NCI-H1694 (cell line): ENCODE measurements at regions not wholly inside any gene's neighbourhood (a gene's known extent, or its start where the extent isn't known, plus 50 kb on each side); places are given as distances from the start of the nearest gene placed in this dataset.

Experiments used
- DNase-seq: peaks from one replicate; lab custom pipeline; 2025; lab: John Stamatoyannopoulos, UW

GRCh38 chr11:70570693-70571395 is 172.5 kb downstream of the CTTN start:
- no peak for DNase-seq

- no peak for DNase-seq
These were observed 174.6 kb downstream of the CTTN start for GRCh38 chr11:70572974-70573260.

DNA sequence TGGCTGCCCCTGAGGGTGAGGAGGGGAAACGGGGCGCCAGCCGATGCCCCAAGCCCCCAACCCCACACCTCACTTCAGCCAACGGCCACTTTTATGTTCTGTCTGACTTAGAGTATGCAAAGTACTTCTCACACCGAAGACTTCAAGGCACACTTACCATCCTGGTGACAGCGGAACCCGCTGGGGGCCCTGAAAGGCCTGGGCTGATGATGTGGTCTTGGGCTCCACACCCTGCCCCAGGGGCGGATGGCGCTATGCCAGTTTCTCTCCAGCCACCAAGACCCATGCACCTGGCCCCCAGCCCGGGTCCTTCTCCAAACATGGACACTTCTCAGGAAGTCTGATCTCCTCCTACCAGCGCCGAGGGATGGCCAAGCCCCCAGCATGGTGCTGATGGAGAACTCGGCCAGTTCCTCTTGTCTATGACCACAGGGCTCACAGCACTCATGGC is 175.4 kb downstream of the CTTN start:
- no peak for DNase-seq

- DNase-seq = no peak
These were observed 176.5 kb downstream of the CTTN start for GRCh38 chr11:70574725-70575347.

DNA sequence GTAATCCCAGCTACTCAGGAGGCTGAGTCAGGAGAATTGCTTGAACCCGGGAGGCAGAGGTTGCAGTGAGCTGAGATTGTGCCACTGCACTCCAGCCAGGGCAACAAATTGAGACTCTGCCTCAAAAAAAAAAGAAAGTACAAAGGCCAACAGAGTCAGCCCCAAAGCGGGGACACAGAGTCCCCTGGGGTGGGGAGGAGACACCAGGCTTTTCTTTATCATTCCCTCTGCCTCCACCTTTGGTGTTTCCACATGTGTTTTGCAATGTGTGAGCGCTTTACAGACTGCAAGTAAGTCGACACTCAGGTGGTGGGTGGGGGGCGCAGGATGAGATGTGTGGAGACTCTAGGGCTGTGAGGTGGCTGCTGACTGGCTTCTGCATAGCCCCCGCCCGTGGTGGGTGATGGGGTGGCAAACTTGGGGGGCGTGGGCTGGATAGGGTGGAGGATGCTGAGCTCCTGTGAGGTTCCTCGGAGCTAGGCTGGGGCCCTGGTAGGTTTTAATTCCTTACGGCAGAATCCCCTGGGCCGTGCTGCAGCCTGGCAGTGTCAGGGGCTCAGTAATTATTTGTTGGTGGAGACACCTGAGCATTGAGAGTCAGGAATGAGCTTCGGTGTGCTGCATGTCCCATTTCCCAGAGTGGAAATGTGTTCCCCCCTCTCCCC is 177.2 kb downstream of the CTTN start:
- DNase-seq = no peak

DNA sequence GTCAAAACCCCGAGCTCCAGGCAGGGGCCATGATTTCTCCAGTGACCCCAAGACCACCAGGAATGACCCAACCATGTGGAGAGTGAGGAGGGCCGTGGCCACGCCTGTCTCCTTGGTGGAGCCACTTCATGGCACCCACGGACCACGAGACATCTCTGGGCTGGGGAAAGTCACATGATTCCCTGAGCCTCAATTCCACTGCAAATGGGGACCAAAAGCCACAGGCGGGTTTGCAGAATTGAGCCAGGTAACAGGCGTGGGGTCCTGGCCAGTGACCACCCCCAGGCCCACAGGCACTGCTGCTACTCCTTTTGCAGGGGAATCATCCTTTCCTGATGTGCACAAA is 178.9 kb downstream of the CTTN start:
- DNase-seq = no peak

DNA sequence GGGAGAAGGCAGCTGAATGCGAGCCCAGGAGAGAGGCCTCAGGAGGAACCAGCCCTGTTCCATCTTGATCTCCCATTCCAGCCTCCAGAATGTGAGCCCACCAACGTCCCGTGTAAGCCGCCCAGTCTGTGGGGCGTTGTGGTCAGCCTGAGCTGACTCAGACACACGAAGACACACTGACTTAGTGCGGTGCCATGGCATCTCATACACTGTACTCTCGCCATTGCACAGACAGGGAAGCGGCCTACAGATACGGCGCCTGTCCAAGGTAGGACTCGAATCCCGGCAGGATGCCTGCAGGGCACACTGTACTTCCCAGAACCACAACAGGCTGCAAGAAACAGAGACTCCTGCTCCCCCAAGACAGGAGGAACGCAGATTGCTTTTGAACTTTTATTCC is 179.6 kb downstream of the CTTN start:
- DNase-seq = no peak

DNA sequence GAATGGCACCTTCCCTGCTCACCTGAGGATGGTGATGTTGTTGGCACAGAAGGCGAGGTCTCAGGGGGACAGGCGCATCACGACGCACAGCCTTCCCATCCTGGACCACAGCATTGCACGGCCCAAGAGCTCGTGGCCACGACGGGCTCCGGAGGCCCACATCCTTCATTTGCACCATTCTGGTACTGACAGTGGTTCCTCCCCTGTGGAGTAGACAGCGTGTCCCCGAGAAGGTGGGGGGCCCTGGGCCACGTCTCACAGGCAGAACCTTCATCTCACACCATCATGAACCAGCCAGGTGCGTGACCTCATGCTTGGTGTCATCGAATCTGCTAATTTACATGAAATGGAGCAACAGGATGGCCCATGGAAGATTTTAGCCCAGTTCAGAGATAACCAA is 180.0 kb downstream of the CTTN start:
- DNase-seq = no peak

DNA sequence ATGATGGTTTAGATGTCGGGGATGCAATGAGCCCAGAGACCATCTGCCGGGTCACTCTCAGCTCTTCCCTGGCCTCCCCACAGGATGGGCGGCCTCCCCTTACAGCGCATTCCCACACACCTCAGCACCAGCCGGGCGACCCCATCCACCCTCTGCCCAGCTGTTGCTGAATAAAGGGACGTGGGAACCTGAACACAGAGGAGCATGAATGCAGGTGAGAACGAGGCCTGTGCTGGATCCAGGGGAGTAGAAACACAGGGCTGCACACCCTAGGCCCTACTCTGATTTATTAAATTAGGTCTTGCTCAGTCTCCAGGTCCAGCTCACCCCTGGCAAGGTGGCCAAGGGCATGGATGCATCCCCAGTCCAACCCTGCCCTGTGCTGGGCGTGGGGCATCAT is 180.5 kb downstream of the CTTN start:
- DNase-seq = no peak

GRCh38 chr11:70579316-70579955 is 181.1 kb downstream of the CTTN start:
- no peak for DNase-seq

DNA sequence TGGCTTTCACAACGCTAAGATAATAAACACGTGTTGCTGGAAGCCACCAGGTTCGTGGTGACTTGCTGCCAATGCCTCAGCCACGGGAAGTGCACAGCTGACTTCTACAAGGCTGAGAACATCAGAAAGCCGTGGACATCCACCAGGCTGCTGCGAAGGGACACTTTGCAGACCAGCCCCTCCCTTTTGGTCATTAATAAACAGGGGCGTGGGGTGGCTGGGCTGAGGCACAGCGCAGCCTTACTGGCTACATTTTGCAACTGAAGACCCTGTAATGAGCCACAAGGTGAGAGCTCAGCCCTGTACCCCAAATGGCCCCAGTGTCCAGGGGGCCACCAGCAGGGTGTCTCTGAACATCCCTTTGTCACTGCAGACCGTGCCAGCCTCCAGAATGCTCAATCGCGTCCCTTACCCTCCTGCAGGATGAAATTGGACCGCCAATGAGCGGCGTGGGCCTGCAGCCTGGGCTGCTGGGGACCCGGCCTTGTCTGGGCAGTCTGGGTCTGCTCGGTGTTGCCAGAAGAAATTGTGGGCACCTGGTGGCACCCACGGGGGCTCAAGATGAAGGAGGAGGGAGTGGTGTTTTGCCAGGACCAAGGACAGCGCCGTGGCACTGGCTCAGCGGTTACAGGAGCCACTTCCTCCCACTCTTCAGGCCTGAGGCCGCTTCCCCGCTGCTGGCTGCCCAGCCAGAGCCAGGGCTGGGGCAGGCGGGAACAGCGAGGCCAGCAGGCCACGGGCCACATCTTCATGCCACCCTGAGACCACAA is 181.9 kb downstream of the CTTN start:
- DNase-seq = no peak

- no peak for DNase-seq
These were observed 183.9 kb downstream of the CTTN start for GRCh38 chr11:70581991-70582885.

GRCh38 chr11:70582886-70583641 is 184.7 kb downstream of the CTTN start:
- no peak for DNase-seq

DNA sequence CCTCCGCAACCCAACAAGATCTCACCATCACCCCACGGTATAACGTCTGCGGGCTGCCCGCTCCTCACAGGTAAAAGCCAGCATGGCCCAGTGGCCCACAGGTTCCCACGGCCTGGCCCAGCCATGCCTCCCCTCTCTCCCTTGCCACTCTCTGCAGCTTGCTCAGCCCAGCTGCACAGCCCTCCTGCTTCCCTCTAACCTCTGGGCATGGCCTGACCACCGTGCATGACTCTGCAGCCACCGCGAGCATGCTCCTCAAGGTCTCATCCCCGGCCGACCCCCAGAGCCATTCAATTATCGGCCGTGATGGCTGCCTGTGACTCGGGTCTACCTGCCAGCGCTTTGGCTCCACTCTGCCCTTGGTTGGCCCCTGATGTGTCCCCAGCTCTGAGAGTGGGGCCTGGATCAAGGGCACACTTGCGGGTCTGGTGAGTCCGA is 185.5 kb downstream of the CTTN start:
- no peak for DNase-seq

DNA sequence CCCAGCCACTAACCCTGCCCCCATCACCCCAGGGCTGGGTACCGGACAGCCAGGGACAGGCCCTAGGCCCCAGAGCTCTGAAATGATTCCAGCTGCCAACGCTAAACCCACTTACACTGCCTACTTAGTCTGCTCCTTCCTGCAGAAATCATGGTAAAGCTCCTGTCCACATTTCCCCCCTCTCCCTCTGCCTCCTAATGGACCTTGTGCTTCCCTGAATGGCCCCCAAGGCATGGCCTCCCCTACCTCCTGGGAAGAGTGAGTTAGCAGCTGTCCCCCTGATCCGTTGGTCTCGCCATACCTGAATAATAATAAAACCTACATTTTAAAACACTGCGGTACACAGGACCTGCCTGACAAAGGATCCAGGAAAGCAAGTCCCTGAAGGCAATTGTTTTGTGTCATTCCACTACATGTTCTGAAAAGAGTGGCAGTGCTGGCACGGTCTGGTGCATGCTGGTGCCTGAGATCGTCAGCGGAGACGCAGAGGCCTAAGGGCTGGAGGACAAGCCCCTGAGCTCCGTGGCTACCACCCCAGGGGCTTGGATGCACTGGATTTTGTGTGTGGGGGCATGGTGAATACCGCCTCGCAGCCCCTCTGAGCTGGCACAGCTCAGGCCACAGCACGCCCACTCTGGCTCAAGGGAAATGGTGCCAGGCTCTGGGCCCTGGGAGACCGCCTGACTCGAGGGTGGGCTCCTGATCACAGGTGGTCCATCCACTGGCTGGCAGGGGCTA is 186.3 kb downstream of the CTTN start:
- no peak for DNase-seq

- DNase-seq = no peak
These were observed 186.9 kb downstream of the CTTN start for GRCh38 chr11:70585236-70585545.

GRCh38 chr11:70586261-70587074 is 188.1 kb downstream of the CTTN start:
- DNase-seq = no peak

DNA sequence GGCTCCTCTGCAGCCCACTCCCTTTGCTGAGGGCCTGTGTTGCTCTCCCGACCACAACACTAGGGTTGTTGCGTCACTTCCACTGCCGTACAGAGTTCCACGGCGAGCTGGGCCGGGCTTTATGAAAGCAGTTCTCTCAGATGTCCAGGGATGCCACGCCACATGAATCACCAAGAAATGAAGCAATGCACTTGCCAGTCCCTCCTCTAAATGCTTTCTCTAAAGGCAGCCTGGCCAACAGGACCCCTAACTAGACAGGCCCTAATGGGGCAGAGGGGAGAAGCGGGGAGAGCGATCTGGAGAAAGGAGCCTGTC is 188.7 kb downstream of the CTTN start:
- no peak for DNase-seq

GRCh38 chr11:70590356-70590991 is 192.1 kb downstream of the CTTN start:
- no peak for DNase-seq
